Heart right ventricle (tissue), 16 donors: ENCODE measurements at regions not wholly inside any gene's neighbourhood (a gene's known extent, or its start where the extent isn't known, plus 50 kb on each side); places are given as distances from the start of the nearest gene placed in this dataset.

Experiments used
- ATAC-seq, 8 donors: fragments of 200-7000 bp; cut with Tn5 transposase; one replicate each; pipeline ENCODE4 v1.9.1; 2020; ENCODE audit warnings: mild to moderate bottlenecking in 8 of 8, moderate library complexity in 8 of 8, moderate number of reproducible peaks in 1 of 8
- DNase-seq, 2 donors: peaks; one replicate each; pipeline ENCODE4 v3.0.0-alpha.2; 2020
- H3K27ac ChIP-seq, 10 donors: fragments of 200-600 bp; sonication (generic) in 2 of 10; one replicate each; pipeline versions ENCODE4 v1.5.0 to v1.8.0; 2020 to 2022; ENCODE audit warnings: mild to moderate bottlenecking in 3 of 10
- H3K27me3 ChIP-seq, 7 donors: fragments of 200-600 bp; one replicate each; pipeline ENCODE4 v1.8.0; 2021 to 2022; ENCODE audit warnings: mild to moderate bottlenecking in 2 of 7
- H3K36me3 ChIP-seq, 9 donors: fragments of 200-600 bp; sonication (generic) in 1 of 9; one replicate each; pipeline versions ENCODE4 v1.5.0 to v1.8.0; 2020 to 2022; ENCODE audit warnings: mild to moderate bottlenecking in 2 of 9
- H3K4me1 ChIP-seq, 9 donors: fragments of 200-600 bp; sonication (generic) in 1 of 9; one replicate each; pipeline versions ENCODE4 v1.5.0 to v1.8.0; 2020 to 2022; ENCODE audit warnings: mild to moderate bottlenecking in 4 of 9
- H3K4me3 ChIP-seq, 10 donors: fragments of 200-600 bp; sonication (generic) in 2 of 10; one replicate each; pipeline versions ENCODE4 v1.5.0 to v1.8.0; 2020 to 2022; ENCODE audit warnings: mild to moderate bottlenecking in 7 of 10, moderate library complexity in 2 of 10
- H3K9me3 ChIP-seq, 11 donors: fragments of 200-600 bp in 10 of 11; sonication (generic) in 2 of 11; one replicate each; pipeline versions ENCODE4 v1.5.0 to v1.8.0; 2013 to 2022; ENCODE audit warnings: mild to moderate bottlenecking in 2 of 11, control low read depth in 1 of 11, moderate library complexity in 1 of 11
- CTCF ChIP-seq, 9 donors: fragments of 200-600 bp; sonication (generic) in 2 of 9; IDR thresholded peaks; one replicate each; pipeline versions ENCODE4 v1.5.0 to v1.8.0; 2021 to 2022; ENCODE audit warnings: antibody characterized with exemption in 9 of 9, mild to moderate bottlenecking in 5 of 9, moderate library complexity in 1 of 9
- WGBS, 2 donors: extraction: QIAGEN DNeasy Blood & Tissue Kit; methylation state at CpG; one replicate each; pipeline ENCODE4 v1.1.7; 2013; ENCODE audit warnings: inconsistent platforms in 1 of 2; 5-methylcytosine and 5-hydroxymethylcytosine counted together
- intact Hi-C, 10 donors: fragments of 100-400 bp; cut with DNase I; formaldehyde crosslinking; loops; one replicate each; pipeline versions ENCODE4 v1.11.1 to v1.14.2; 2022
- donor health status: Arrhythmogenic right ventricular cardiomyopathy.
- donor health status: ischemic (EF 13 %, LVEDD 7.1; RV severe dilation, severe dysfunction).
- donor health status: healthy with polysubstance abuse.
- donor health status: DM: no; HTN: yes; CAD: no.
- donor health status: DM: no; HTN: no; CAD: no.
- donor health status: ischemic (EF 25% LVEDD 6.9; RV normal size, moderate dysfunction).
- donor health status: ischemic (EF 25% LVEDD 5.7; RV mildly dilated, moderate dysfunction).
- donor health status: healthy.
- donor health status: DM: yes; HTN: yes; CAD: no.
- donor health status: Ischemic cardiomyopathy.
- donor health status: ischemic (EF 35%, LVEDD 5.7; RV mildly dilated, moderate dysfunction).
- donor health status: nonischemic (EF 11% LVEDD 7.7; RV severe dilation, severe dysfunction).
- donor health status: DM: yes; HTN: yes; CAD: no.
- donor health status: PGD.
- donor health status: ischemic (EF 29% LVEDD 5.4; RV normal size, mild dysfunction).
- donor health status: nonischemic (EF 23%, LVEDD 6.1; RV moderate dilation, normal function).

- intact Hi-C loops, result no loop called here
- no peaks in the 10 kb centered on the region for H3K36me3 ChIP-seq
- no peaks in the 10 kb centered on the region for H3K9me3 ChIP-seq
- H3K4me3 ChIP-seq, result no peak overlapping the region
- 65 to 68% methylated on average over 5 of the region's 5 CpGs for WGBS, 2 donors
- no peak overlapping the region for H3K27ac ChIP-seq
- H3K27me3 ChIP-seq, result no peaks in the 10 kb centered on the region
- no peak for TF ChIP-seq CTCF (IDR thresholded peaks at IDR 0.05)
- DNase-seq (no peak), ATAC-seq (no peak)
- H3K4me1 ChIP-seq, result peaks cover 0 to 7% (median 0%) of the 10 kb centered on the region in 9 donors
Measured at GRCh38 chr6:16955899-16956298, 146.0 kb upstream of the STMND1 start.

GRCh38 chr6:16953905-16954304 is 147.9 kb upstream of the STMND1 start:
- Histone ChIP-seq H3K27me3 (no peaks in the 10 kb centered on the region), H3K4me1 (peaks cover 0 to under 1% (median 0%) of the 10 kb centered on the region in 9 donors), H3K9me3 (no peaks in the 10 kb centered on the region), H3K4me3 (no peak overlapping the region), H3K36me3 (no peaks in the 10 kb centered on the region), H3K27ac (no peak overlapping the region)
- intact Hi-C loops, result no loop called here
- 92 to 97% methylated on average over 2 of the region's 2 CpGs for WGBS, 2 donors
- no peak for DNase-seq
- TF ChIP-seq CTCF (IDR thresholded peaks at IDR 0.05), result no peak
- no peak for ATAC-seq

GRCh38 chr6:16953446-16953845 is 148.4 kb upstream of the STMND1 start:
- no peak for TF ChIP-seq CTCF (IDR thresholded peaks at IDR 0.05)
- Histone ChIP-seq H3K27ac (no peak overlapping the region), H3K27me3 (no peaks in the 10 kb centered on the region), H3K4me3 (no peak overlapping the region), H3K36me3 (no peaks in the 10 kb centered on the region), H3K4me1 (peaks cover 0 to 5% (median 0%) of the 10 kb centered on the region in 9 donors), H3K9me3 (no peaks in the 10 kb centered on the region)
- WGBS, 2 donors, result 99 to 100% methylated on average over 1 of the region's 1 CpG
- intact Hi-C loops, result no loop called here
- DNase-seq, result no peak
- no peak for ATAC-seq

- Histone ChIP-seq H3K27me3 (no peaks in the 10 kb centered on the region), H3K4me1 (peaks cover 0 to 27% (median 6%) of the 10 kb centered on the region in 9 donors), H3K27ac (no peak overlapping the region), H3K36me3 (no peaks in the 10 kb centered on the region), H3K9me3 (no peaks in the 10 kb centered on the region), H3K4me3 (no peak overlapping the region)
- 92 to 96% methylated on average over 1 of the region's 1 CpG for WGBS, 2 donors
- no peak for ATAC-seq
- intact Hi-C loops, result no loop called here
- TF ChIP-seq CTCF (IDR thresholded peaks at IDR 0.05), result no peak
- no peak for DNase-seq
Measured at GRCh38 chr6:16950825-16951495, 150.9 kb upstream of the STMND1 start.
